Adrenal gland (tissue), 5 donors: ENCODE measurements at regions not wholly inside any gene's neighbourhood (a gene's known extent, or its start where the extent isn't known, plus 50 kb on each side); places are given as distances from the start of the nearest gene placed in this dataset.

ENCODE experiments used
- POLR2A ChIP-seq, 2 donors: fragments of 450-650 bp; IDR thresholded peaks; one replicate each; pipeline ENCODE4 v1.6.1; 2017; ENCODE audit warnings: antibody characterized with exemption in 2 of 2, mild to moderate bottlenecking in 2 of 2, moderate library complexity in 1 of 2
- TF ChIP-seq, protein P1 (sequence below), 6 experiments: fragments of 450-650 bp in 4 of 6; fragments of 200-600 bp in 2 of 6; sonication (generic) in 1 of 6; IDR thresholded peaks; 1 replicate in 5 of 6; 2 replicates in 1 of 6; pipeline versions ENCODE4 v1.5.1 to v1.8.0; 2016 to 2021; ENCODE audit warnings: antibody characterized with exemption in 6 of 6, mild to moderate bottlenecking in 2 of 6, moderate library complexity in 1 of 6
- donor health status: DM: no; HTN: no; CAD: no.

DNA sequence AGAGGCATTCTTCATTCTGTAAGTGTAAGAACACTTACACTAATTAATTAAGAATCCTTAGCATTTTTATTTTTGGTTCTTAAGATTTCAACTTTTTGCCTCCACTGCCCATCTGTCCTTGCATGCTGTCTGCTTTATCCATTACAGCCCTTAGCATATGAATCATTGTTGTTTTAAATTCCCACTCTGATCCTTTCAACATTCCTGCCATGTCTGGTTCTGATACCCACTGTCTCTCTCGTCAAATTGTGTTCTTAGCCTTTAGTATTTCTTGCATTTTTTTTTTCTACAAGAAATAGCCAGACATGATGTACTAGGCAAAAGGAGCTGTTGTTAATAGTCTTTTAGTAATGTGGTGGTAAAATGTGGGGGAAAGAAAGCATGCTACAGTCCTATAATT lies 1360.0 kb downstream of the TECRL start:
- TF ChIP-seq, protein P1, sequence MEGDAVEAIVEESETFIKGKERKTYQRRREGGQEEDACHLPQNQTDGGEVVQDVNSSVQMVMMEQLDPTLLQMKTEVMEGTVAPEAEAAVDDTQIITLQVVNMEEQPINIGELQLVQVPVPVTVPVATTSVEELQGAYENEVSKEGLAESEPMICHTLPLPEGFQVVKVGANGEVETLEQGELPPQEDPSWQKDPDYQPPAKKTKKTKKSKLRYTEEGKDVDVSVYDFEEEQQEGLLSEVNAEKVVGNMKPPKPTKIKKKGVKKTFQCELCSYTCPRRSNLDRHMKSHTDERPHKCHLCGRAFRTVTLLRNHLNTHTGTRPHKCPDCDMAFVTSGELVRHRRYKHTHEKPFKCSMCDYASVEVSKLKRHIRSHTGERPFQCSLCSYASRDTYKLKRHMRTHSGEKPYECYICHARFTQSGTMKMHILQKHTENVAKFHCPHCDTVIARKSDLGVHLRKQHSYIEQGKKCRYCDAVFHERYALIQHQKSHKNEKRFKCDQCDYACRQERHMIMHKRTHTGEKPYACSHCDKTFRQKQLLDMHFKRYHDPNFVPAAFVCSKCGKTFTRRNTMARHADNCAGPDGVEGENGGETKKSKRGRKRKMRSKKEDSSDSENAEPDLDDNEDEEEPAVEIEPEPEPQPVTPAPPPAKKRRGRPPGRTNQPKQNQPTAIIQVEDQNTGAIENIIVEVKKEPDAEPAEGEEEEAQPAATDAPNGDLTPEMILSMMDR (IDR thresholded peaks at IDR 0.05), result no peak
- no peak for TF ChIP-seq POLR2A (IDR thresholded peaks at IDR 0.05)
